Lower leg skin (tissue), 4 donors: ENCODE measurements at regions not wholly inside any gene's neighbourhood (a gene's known extent, or its start where the extent isn't known, plus 50 kb on each side); places are given as distances from the start of the nearest gene placed in this dataset.

Experiments
- DNase-seq, 2 donors: peaks; one replicate each; pipeline ENCODE4 v3.0.0-alpha.2; 2019; ENCODE audit warnings: low spot score in 2 of 2
- H3K4me3 ChIP-seq: fragments of 200-600 bp; sonication (generic); 2 replicates; pipeline ENCODE4 v1.5.1; 2017; ENCODE audit warnings: mild to moderate bottlenecking, low read depth; ENCODE audit not compliant: poor library complexity, severe bottlenecking
- CTCF ChIP-seq, 3 donors: fragments of 450-650 bp; IDR thresholded peaks; one replicate each; pipeline ENCODE4 v1.5.1; 2016; ENCODE audit warnings: antibody characterized with exemption in 3 of 3, mild to moderate bottlenecking in 3 of 3, moderate library complexity in 2 of 3
- POLR2A ChIP-seq, 2 donors: fragments of 450-650 bp; IDR thresholded peaks; one replicate each; pipeline ENCODE4 v1.6.1; 2016 to 2017; ENCODE audit warnings: antibody characterized with exemption in 2 of 2, mild to moderate bottlenecking in 1 of 2, moderate library complexity in 1 of 2
- WGBS, 2 donors: methylation state at CpG; one replicate each; pipeline ENCODE4 v1.1.5; 2018; 5-methylcytosine and 5-hydroxymethylcytosine counted together
- intact Hi-C: fragments of 100-400 bp; cut with DNase I; formaldehyde crosslinking; loops from one replicate; pipeline ENCODE4 v1.15.0; 2023; ENCODE audit warnings: low total_unique reads

- TF ChIP-seq CTCF (IDR thresholded peaks at IDR 0.05) (no peak), POLR2A (IDR thresholded peaks at IDR 0.05) (no peak)
- intact Hi-C loops, result no loop called here
- DNase-seq, result no peak
- no peak overlapping the region for H3K4me3 ChIP-seq
These were observed 141.0 kb upstream of the COL21A1 start for GRCh38 chr6:56388415-56388755.

- 54 to 71% methylated on average over 2 of the region's 2 CpGs for WGBS, 2 donors
- intact Hi-C loops, result no loop called here
- H3K4me3 ChIP-seq, result no peak overlapping the region
- no peak for DNase-seq
- TF ChIP-seq POLR2A (IDR thresholded peaks at IDR 0.05) (no peak), CTCF (IDR thresholded peaks at IDR 0.05) (no peak)
These were observed 140.4 kb upstream of the COL21A1 start for GRCh38 chr6:56387621-56388414.

- H3K4me3 ChIP-seq, result no peak overlapping the region
- intact Hi-C loops, result no loop called here
- TF ChIP-seq POLR2A (IDR thresholded peaks at IDR 0.05) (no peak), CTCF (IDR thresholded peaks at IDR 0.05) (no peak)
- DNase-seq, result no peak
- WGBS, 2 donors, result 93 to 100% methylated on average over 1 of the region's 1 CpG
These were observed 139.3 kb upstream of the COL21A1 start for GRCh38 chr6:56386717-56387116.

- TF ChIP-seq POLR2A (IDR thresholded peaks at IDR 0.05), result no peak
- no peak for TF ChIP-seq CTCF (IDR thresholded peaks at IDR 0.05)
- 77 to 83% methylated on average over 6 of the region's 6 CpGs for WGBS, 2 donors
- DNase-seq, result no peak
- no peak overlapping the region for H3K4me3 ChIP-seq
- intact Hi-C loops, result no loop called here
These were observed 138.7 kb upstream of the COL21A1 start for GRCh38 chr6:56385981-56386593.

GRCh38 chr6:56383160-56383559, 135.8 kb upstream of the COL21A1 start:
- no peak for DNase-seq
- WGBS, 2 donors, result 41 to 48% methylated on average over 1 of the region's 1 CpG
- intact Hi-C loops, result no loop called here
- no peak overlapping the region for H3K4me3 ChIP-seq
- TF ChIP-seq CTCF (IDR thresholded peaks at IDR 0.05) (no peak), POLR2A (IDR thresholded peaks at IDR 0.05) (no peak)
